HG02642 (cell line): ENCODE measurements at regions not wholly inside any gene's neighbourhood (a gene's known extent, or its start where the extent isn't known, plus 50 kb on each side); places are given as distances from the start of the nearest gene placed in this dataset.
"Not testable (repeated sequence)": the region's sequence is repeated elsewhere in the genome, so short reads cannot be mapped to it uniquely, and the experiment has no call there.

Source experiments
- ATAC-seq: cut with Tn5 transposase; IDR thresholded peaks from one replicate; pipeline ENCODE4 v1.9.1; 2021; ENCODE audit warnings: mild to moderate bottlenecking; ENCODE audit not compliant: unreplicated experiment, poor library complexity

DNA sequence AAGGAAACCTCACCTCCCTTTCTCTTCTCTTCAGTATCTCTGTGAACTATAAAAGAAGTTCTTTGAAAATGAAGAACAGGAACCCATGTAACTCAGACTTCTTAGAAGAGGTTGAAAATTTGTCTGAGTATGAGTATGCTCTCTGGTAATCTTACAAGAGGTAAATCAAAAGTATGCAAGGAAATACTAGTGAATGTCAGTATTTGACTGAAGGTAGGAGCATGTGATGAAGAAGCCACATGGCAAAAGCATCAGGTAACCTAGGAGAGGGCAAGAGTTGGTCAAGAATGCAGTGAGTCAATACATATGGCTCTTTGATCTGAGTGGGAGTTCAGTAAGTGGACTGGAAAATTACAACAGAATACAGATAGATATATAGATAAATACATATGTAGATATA is 133.0 kb upstream of the NECTIN3 start:
- ATAC-seq, result no peak

DNA sequence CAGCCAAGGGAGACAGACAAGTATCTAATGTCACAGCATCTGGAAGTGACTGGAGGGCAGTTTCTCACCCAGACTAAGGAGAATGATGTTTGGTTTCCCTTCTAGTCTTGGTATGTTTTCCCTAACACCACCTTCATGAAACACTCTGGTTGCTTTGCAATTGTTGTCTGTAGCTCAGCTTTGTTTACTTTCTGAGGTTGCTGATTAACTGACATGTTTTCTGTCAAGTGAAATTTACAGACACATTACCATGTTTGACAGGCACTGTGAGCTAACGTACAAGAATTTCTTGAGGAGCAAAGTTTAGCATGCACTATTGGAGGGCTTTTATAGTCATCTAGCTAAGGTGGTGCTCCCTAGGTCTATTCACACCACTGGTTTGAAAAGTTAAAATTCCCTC is 131.6 kb upstream of the NECTIN3 start:
- ATAC-seq, result no peak

DNA sequence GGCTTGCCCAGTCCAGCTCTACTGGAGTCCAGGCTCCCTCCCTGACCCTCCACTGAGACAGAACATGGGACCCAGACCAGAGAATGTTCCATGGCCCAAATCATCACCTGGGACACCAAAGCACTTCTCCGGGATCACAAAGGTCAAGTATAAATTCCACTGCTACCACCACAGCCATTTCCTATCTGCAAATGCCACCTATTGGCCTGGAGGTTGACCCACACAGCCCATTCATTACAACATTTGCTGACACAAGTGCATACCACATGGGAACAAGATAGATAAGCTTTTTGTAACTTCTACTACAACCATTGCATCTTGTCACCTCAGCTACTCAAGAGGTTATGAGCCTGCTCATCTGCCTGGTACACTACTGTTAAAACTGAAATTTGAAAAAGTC is 126.8 kb upstream of the NECTIN3 start:
- ATAC-seq, result no peak

DNA sequence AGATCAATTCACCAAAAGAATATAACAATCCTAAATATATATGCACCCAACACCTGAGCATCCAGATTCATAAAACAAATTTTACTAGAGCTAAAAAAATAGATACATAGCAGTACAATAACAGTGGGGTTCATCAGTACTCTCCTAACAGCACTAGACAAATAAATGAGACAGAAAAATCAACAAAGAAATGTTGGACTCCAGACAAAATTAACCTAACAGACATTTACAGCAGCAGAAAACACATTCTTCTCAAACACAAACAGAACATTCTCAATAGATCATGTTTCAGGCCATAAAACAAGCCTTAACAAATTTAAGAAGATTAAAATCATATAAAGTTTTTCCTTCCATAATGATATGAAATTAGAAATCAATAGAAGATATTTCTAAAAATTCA is 124.8 kb upstream of the NECTIN3 start:
- ATAC-seq, result no peak

DNA sequence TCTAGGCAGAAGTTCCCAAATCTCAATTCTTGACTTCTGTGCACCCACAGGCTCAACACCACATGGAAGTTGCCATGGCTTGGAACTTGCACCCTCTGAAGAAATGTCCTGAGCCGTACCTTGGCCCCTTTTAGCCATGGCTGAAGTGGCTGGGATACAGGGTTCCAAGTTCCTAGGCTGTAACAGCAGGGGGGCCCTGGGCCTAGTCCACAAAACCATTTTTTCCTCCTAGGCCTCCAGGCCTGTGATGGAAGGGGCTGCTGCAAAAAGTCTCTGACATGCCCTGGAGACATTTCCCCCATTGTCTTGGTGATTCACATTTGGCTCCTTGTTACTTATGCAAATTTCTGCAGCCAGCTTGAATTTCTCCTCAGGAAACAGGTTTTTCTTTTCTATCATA is 122.4 kb upstream of the NECTIN3 start:
- not testable (repeated sequence) for ATAC-seq

DNA sequence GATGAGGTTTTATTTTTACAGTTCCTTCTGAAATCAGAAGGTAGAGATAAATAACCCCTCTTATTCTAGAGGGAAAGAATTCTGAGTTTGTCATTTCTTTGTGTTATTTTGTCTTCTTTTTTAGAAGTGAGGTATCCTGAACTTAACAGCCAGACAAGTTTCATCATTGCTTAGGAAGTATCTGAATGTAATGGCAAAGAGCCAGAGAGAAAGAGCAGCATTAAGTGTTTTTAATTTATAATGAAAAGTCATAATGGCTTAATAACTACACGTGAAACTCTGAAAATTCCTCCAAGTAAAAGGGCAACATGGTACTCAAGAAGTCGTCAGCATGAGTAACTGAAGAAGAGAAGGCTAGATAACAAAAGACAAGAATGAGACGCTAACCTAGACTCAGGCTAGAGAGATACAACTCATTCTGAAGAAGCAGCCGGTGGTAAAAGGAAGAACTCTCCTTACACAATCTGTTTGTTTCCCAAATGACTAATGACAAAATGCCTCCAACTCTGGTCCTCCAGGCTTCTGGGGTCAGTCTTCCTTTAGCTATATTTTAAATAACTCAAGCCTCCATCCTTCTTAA is 116.2 kb upstream of the NECTIN3 start:
- ATAC-seq, result no peak

DNA sequence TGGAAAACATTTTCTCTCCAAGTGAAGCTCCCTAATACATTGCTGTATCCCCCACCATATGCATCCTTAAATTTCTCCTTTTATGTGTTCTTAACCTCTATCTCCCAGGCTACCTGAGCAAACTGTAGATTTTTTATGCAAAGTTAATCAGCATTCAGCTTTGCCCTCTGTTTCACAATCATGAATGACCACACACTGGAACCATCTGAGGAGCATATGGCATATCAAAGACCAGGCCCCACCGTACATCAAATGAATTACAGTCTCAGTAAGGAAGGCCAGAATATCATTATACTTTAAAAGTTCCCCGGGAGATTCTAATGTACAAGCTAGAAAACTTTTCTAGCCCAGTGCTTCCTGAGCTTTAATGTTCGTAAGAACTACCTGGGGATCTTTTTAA is 115.5 kb upstream of the NECTIN3 start:
- no peak for ATAC-seq

DNA sequence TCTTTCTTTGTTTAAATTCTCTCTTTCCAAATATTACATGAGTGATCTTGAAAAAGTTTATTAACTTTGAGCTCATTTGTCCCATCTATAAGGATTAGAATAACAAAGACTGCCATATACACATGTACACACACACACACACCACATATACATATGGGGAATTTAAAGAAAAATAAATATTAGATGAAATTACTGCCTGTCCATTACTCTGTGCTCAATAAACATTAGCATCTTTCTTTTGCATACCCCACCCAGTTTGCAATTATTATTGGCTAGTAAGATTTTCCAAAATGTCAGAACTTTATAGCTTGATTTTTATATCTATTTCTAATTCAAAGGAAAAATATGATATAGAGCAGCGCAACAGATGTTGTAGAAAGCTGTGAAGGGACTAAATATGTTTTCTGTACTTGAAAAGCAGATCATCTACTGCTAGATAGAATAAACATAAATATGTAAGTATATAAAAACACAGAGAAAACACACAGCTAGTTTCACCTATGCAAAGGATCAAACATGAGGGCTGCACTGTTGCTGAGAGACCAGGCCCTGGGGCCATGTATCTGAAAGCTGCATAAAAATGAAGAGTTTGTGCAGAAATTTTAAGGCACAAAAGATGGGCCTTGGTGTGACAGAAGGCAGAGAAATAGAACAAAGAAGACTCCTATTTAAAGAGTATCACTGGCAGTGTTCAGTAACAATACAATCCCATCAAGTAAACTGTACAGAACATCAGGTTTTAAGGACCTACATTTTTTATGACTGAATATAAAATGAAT is 114.2 kb upstream of the NECTIN3 start:
- ATAC-seq, result no peak

DNA sequence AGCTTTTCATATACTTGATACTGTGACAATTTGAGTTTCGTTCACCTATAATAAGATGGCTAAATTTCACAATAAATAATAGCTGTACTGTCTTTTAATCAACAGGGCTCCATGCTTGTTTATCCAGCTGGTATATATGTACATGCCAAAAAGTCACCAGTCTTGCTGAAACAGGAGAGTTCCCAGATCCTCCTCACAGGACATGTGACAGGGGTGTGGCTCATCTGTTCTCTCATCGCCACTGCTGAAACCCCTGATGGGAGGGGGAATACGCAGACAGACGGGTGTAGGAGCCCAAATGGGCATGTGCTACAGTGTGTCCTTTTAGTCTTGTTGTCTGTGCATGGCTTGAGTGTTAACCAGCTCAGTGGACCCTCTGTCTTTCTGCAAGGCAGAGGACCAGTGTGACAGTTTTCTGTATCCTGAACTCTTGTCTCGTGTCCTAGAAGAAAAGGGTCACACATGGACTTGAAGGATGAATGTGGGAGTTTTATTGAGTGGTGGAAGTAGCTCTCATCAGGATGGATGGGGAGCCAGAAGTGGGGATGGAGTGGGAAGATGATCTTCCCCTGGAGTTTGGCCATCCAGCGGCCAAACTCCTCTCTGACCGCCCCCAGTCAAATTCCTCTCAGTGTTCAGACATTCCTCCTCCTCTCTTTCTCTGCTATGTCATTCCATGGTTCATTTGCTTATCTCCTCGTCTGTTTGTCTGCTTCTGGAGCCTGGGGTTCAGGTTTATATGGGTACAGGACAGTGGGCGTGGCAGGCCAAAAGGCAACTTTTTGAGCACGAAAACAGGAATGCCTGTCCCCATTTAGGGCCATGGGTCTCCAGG is 113.1 kb upstream of the NECTIN3 start:
- no peak for ATAC-seq

DNA sequence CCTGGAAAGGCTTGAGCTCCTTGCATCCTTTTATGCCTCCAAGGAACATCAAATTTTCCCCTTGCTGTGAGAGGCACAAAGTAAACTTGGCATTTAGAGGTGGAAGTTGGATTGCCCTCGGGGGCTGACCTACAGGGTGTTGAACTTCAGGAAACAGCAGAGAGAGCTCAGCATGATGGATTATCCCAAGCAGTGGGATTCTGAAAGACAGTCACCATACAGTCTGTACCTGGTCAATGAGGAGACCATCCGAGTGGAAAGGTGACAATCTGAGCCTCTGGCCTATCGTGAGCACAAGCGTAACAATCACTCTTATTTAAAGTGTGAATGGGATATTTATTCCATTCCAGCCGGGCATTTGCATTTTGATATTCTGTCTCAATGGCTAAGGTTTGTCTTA is 105.6 kb upstream of the NECTIN3 start:
- no peak for ATAC-seq

DNA sequence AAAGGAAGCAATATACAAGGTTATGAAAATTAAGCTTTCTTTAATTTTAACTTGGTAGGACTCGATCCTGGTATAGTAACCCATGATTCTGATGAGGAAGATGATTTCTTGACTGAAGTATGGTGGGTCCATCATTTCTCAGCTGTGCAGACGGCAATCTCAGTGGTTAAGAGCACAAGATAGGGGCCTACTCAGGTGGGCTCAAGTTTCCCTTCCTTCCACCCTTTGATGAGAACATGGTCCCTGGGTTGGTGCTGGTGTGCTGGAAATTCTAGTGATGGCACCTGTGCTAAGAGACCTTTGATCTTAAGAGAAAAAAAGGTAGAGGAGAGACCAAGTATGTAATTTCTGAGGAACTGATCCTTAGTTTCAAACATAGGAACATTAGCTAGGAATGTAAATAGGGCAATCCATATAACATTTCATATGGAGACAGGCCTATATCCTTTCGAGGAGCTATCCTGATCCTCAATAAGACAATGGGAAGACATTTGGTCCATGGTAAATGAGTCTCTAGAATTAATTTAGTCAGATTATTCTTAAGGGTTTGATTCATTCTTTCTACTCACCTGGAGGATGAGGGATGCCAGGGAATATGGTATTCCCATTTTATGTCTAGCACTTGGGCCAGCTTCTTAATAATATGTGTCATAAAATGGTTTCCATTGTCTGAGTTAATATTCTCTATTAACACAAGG is 104.5 kb upstream of the NECTIN3 start:
- no peak for ATAC-seq

DNA sequence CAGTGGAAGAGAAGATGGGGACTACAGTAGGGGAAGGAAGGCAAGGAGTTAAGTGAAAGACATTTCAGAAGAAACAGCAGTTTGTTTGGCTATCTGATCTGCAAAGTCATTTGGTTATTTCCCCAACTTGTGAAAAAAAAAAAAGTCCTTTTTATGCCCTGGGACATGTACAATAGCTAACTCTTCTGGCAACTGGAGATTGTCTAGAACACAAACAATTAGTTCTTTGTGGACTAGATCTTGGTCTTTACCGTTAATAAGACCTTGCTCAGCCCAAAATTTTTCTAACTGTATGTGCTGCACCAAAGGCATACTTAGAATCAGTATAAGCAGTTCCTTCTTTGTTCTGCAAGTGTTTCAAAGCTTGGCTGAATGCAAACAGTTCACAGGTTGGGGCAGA is 103.5 kb upstream of the NECTIN3 start:
- ATAC-seq, result no peak

DNA sequence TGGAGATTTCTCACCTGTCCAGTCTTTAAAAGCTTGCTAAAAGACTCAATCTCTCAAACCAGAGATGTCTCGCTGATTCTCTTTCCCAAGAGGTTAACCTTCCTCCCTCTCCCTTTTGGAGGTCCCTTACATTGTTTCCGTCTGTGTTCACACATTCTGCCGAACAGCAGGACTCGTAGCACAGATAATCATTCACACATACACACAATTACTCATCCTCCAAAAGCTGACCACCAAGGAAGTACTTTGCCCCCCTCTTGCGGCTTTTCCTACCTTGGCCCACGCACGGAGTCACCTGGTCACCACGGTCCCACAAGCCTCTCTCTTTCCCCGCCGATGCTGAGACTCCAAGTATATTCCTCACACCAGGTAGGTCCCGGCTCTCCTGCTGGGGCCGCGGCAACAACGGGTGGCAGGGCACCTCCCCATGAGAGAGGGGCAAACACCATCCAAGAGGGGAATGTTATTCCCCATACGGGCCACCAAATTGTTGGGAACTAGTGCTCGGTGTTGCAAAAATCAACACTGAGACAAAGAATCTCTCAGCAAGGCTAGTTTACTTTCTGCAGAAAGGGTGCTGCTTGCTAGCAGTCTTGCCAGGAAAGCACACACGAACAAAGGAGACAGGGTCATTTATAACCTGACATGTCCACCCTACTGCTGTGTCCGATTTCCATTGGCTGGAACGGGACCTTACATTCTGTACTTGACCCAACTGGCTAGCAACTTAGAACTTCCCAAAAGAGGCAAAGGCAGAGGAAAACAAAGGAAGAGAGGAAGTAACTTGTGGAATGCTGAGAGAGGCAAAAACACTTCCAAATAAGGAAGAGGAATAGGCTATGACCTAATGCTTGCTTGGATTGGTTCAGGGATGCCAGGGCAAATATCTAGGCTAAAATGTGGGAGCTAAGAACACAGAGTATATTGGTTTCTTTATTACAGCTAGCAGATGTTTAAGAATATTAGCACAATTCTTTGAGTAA is 102.1 kb upstream of the NECTIN3 start:
- ATAC-seq, result no peak

DNA sequence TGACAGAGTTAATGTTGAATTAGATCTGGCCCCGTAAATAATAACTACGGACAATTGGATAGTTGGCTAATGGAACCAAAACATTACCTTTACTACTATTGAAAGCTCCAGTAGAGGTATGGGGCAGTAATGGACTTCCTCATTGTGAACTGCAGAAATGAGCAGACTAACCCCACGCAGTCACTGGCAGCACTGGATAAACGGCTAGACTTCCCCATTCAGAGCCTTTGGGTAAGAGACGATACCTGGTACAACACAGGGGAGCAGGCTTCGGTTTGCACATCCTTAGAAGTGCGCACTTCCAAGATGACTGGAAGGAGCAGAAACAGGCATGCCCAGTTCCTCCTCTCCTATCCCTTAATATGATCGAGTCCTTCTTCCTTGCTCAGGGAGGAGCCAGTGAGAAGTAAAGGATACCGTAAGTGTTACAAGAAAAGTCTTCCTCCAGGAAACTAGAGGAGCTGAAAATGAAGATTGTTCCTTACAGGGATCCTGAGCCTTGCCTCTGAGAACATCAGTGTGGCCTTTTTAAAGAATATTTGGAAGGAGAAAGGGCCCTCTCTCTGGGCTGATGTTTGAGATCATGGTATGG is 100.5 kb upstream of the NECTIN3 start:
- ATAC-seq, result no peak

DNA sequence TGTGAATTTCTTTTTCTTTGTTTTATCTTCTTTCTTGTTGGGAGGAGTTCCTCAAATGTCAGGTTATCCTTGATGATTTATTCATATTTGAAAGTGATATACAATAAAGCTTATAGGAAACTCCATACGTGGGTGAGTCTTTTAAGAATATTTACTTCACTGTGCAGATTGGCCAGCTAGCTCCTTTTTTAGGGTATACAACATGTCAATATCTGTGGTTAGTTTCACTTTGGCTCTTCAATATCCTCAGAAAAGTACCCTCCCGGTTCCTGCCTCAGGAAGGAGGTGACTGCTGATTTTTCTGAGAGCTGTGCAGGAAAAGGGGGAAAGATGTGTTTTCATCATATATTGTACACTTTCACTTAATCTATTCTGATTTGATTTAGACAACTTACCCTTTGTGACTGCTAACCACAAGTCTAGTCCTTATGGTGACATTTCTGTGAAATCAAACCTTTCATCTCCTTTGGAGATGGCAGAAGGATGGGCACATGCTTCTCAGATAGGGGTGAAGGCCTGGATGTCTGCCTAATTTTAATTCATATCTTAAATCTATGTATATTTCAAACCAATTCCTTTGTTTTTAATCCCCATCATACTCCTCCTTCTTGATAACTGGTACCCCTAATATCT is 98.2 kb upstream of the NECTIN3 start:
- no peak for ATAC-seq

DNA sequence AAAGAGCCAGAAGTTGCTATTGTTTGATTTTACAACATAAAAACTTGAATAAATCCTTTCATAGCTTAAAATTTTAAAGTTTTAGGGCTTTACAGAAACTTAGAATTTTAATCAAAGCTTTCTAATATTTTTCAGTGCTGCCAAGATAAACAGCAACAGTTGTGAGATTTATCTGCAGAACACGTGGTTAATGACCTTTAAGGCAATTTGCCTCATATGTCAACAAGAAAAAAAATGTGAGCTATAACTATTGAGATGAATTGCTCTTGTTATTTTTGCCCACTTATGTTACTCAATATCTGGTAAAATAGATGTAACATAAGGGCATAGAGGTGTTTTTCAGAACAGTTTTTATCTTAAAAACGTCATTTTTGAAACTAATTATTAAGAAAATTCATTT is 96.7 kb upstream of the NECTIN3 start:
- ATAC-seq, result no peak

DNA sequence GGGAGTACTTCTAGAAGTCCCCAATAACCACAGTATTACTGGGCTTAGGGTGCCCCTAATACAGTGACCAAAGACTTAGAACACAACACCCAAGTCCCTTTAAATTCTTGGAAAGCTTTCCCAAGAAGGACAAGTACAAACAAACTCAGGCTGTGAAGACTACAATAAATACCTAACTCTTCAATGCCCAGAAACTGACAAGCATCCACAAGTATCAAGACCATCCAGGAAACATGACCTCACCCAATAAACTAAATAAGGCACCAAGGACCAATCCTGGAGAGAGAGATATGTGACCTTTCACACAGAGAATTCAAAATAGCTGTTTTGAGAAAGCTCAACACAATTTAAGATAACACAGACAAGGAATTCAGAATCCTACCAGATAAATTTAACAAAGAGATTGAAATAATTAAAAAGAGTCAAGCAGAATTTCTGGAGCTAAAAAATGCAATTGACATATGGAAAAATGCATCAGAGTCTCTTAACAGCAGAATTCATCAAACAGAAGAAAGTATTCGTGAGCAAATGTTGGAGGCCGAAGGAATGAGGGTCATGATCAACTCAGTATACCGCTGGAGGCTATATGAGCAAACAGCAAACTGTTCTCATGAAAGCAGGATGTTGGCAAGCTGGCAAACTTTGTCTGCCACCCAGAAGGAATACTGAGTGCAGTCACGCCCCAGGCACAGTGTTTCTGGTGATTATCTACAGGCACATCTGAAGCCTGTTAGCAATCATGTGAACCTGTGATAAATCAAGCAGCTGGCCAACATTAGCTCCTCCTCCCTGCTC is 87.0 kb upstream of the NECTIN3 start:
- ATAC-seq, result no peak

DNA sequence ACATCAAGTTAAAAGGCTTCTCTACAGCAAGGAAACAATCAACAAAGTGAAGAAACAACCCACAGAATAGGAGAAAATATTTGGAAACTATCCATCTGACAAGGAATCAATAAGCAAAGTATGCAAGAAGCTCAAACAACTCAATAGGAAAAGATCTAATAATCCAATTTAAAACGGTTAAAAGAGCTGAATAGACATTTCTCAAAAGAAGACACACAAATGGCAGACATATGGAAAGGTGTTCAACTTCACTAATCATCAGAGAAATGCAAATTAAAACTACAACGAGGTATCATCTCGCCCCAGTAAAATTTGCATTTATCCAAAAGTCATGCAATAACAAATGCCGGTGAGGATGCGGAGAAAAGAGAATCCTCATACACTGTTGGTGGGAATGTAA is 82.2 kb upstream of the NECTIN3 start:
- ATAC-seq, result no peak
